Liver (tissue), 8 donors: ENCODE measurements at regions not wholly inside any gene's neighbourhood (a gene's known extent, or its start where the extent isn't known, plus 50 kb on each side); places are given as distances from the start of the nearest gene placed in this dataset.

ENCODE experiments used
- DNase-seq: peaks from one replicate; pipeline ENCODE4 v3.0.0-alpha.2; 2017; ENCODE audit warnings: low spot score
- H3K27ac ChIP-seq, 2 donors: one replicate each; pipeline ENCODE4 v1.7.0; 2013; ENCODE audit warnings: inconsistent platforms in 2 of 2, low read length in 2 of 2, control low read depth in 1 of 2, low read depth in 1 of 2, mild to moderate bottlenecking in 1 of 2
- H3K27me3 ChIP-seq, 4 donors: one replicate each; pipeline versions ENCODE4 v1.6.1 to v1.7.0; 2013; ENCODE audit warnings: low read length in 3 of 4, inconsistent platforms in 1 of 4, mild to moderate bottlenecking in 1 of 4, moderate library complexity in 1 of 4; ENCODE audit not compliant: control insufficient read depth in 4 of 4, insufficient read depth in 4 of 4
- H3K36me3 ChIP-seq, 4 donors: one replicate each; pipeline versions ENCODE4 v1.6.1 to v1.7.0; 2013; ENCODE audit warnings: low read length in 3 of 4, mild to moderate bottlenecking in 3 of 4, low read depth in 1 of 4, moderate library complexity in 1 of 4; ENCODE audit not compliant: control insufficient read depth in 4 of 4, insufficient read depth in 3 of 4
- H3K4me1 ChIP-seq, 4 donors: one replicate each; pipeline versions ENCODE4 v1.6.1 to v1.7.0; 2013; ENCODE audit warnings: low read length in 3 of 4, mild to moderate bottlenecking in 3 of 4, moderate library complexity in 1 of 4; ENCODE audit not compliant: control insufficient read depth in 4 of 4, insufficient read depth in 4 of 4
- H3K4me3 ChIP-seq, 3 donors: one replicate each; pipeline versions ENCODE4 v1.6.1 to v1.7.0; 2013; ENCODE audit warnings: low read length in 3 of 3, control low read depth in 1 of 3, low read depth in 1 of 3, mild to moderate bottlenecking in 1 of 3
- H3K9ac ChIP-seq, 2 donors: one replicate each; pipeline ENCODE4 v1.7.0; 2013; ENCODE audit warnings: low read length in 2 of 2, mild to moderate bottlenecking in 2 of 2, moderate library complexity in 2 of 2, control low read depth in 1 of 2, low read depth in 1 of 2
- H3K9me3 ChIP-seq, 4 donors: one replicate each; pipeline versions ENCODE4 v1.6.1 to v1.7.0; 2013; ENCODE audit warnings: low read length in 3 of 4; ENCODE audit not compliant: control insufficient read depth in 4 of 4
- EGR1 ChIP-seq, 2 donors: IDR thresholded peaks; 2 replicates each; pipeline ENCODE4 v1.6.1; 2016 to 2018; ENCODE audit warnings: antibody characterized with exemption in 2 of 2, low read depth in 2 of 2
- FOXA2 ChIP-seq: IDR thresholded peaks from 2 replicates; pipeline ENCODE4 v1.6.1; 2016; ENCODE audit warnings: antibody characterized with exemption
- GABPA ChIP-seq, 2 donors: IDR thresholded peaks in 1 of 2; conservative IDR thresholded peaks in 1 of 2; 2 replicates each; pipeline ENCODE4 v1.6.1; 2016; ENCODE audit warnings: antibody characterized with exemption in 2 of 2, mild to moderate bottlenecking in 1 of 2, moderate library complexity in 1 of 2
- HNF4A ChIP-seq, 2 donors: conservative IDR thresholded peaks; 2 replicates each; pipeline ENCODE4 v1.6.1; 2016; ENCODE audit warnings: antibody characterized with exemption in 2 of 2, mild to moderate bottlenecking in 2 of 2
- HNF4G ChIP-seq: IDR thresholded peaks from 2 replicates; pipeline ENCODE4 v1.6.1; 2016; ENCODE audit warnings: antibody characterized with exemption
- JUND ChIP-seq, 2 donors: IDR thresholded peaks; 2 replicates each; pipeline ENCODE4 v1.6.1; 2016; ENCODE audit warnings: antibody characterized with exemption in 2 of 2
- RAD21 ChIP-seq, 2 donors: IDR thresholded peaks; 2 replicates each; pipeline ENCODE4 v1.6.1; 2016; ENCODE audit warnings: antibody characterized with exemption in 2 of 2, mild to moderate bottlenecking in 2 of 2
- RXRA ChIP-seq, 2 donors: IDR thresholded peaks; 2 replicates each; pipeline ENCODE4 v1.6.1; 2017 to 2018; ENCODE audit warnings: antibody characterized with exemption in 2 of 2, mild to moderate bottlenecking in 1 of 2
- SP1 ChIP-seq: IDR thresholded peaks from 2 replicates; pipeline ENCODE4 v1.6.1; 2018; ENCODE audit warnings: antibody characterized with exemption, mild to moderate bottlenecking
- TAF1 ChIP-seq: conservative IDR thresholded peaks from 2 replicates; pipeline ENCODE4 v1.6.1; 2016; ENCODE audit warnings: antibody characterized with exemption, mild to moderate bottlenecking
- WGBS: extraction: QIAGEN DNeasy Blood & Tissue Kit; methylation state at CpG from one replicate; pipeline ENCODE4 v1.1.7; 2013; 5-methylcytosine and 5-hydroxymethylcytosine counted together
- TF ChIP-seq, protein P1 (sequence below): IDR thresholded peaks from 2 replicates; pipeline ENCODE4 v1.6.1; 2016; ENCODE audit warnings: antibody characterized with exemption
- TF ChIP-seq, protein P2 (sequence below): IDR thresholded peaks from 2 replicates; pipeline ENCODE4 v1.6.1; 2016; ENCODE audit warnings: antibody characterized with exemption, mild to moderate bottlenecking
- TF ChIP-seq, protein P3 (sequence below): IDR thresholded peaks from 2 replicates; pipeline ENCODE4 v1.6.1; 2016; ENCODE audit warnings: antibody characterized with exemption
- TF ChIP-seq, protein P4 (sequence below): fragments of 150-350 bp; IDR thresholded peaks from 2 replicates; pipeline ENCODE4 v1.5.1; 2017; ENCODE audit warnings: improper control_type of control experiment, low read depth, low read length; ENCODE audit not compliant: missing input control
- TF ChIP-seq, protein P5 (sequence below): IDR thresholded peaks from 2 replicates; pipeline ENCODE4 v1.6.1; 2016; ENCODE audit warnings: antibody characterized with exemption
- donor health status: healthy.
- donor health status: healthy.
- donor health status: healthy.
- donor health status: healthy.
- donor health status: healthy.

DNA sequence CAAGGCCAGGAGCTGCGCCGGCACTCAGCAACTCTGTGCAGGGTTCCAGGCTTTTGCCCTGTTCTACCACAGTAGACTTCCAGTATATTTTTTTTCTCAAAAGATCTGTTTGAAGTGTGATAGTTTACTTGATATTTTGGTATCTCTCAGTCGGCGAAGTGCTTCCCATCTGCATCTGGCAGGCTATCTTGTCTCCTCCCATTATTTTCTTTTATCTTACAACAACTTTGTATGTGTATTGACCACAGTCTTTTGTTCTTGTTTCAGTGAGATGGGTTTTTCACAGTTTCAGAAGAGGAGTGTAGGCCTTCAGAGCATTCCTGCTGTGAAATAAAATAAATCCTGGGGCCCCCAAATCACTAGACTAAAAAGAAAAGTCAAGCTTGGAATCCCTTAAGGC lies 292.9 kb downstream of the PTGER3 start:
- no peaks in the 10 kb centered on the region for H3K36me3 ChIP-seq
- H3K4me1 ChIP-seq = no peaks in the 10 kb centered on the region
- no peak overlapping the region for H3K27ac ChIP-seq
- H3K9ac ChIP-seq = no peak overlapping the region
- H3K9me3 ChIP-seq = no peaks in the 10 kb centered on the region
- TF ChIP-seq TAF1 (no peak), RAD21 (IDR thresholded peaks at IDR 0.05) (no peak), FOXA2 (no peak), HNF4G (no peak), JUND (IDR thresholded peaks at IDR 0.05) (no peak), EGR1 (IDR thresholded peaks at IDR 0.05; ENCODE audit: low read depth in 2 of 2) (no peak), GABPA (IDR thresholded peaks at IDR 0.05 in 1 of 2, conservative IDR thresholded peaks at IDR 0.05 in 1 of 2) (no peak)
- TF ChIP-seq, protein P1, sequence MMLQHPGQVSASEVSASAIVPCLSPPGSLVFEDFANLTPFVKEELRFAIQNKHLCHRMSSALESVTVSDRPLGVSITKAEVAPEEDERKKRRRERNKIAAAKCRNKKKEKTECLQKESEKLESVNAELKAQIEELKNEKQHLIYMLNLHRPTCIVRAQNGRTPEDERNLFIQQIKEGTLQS = no peak
- TF ChIP-seq, protein P2, sequence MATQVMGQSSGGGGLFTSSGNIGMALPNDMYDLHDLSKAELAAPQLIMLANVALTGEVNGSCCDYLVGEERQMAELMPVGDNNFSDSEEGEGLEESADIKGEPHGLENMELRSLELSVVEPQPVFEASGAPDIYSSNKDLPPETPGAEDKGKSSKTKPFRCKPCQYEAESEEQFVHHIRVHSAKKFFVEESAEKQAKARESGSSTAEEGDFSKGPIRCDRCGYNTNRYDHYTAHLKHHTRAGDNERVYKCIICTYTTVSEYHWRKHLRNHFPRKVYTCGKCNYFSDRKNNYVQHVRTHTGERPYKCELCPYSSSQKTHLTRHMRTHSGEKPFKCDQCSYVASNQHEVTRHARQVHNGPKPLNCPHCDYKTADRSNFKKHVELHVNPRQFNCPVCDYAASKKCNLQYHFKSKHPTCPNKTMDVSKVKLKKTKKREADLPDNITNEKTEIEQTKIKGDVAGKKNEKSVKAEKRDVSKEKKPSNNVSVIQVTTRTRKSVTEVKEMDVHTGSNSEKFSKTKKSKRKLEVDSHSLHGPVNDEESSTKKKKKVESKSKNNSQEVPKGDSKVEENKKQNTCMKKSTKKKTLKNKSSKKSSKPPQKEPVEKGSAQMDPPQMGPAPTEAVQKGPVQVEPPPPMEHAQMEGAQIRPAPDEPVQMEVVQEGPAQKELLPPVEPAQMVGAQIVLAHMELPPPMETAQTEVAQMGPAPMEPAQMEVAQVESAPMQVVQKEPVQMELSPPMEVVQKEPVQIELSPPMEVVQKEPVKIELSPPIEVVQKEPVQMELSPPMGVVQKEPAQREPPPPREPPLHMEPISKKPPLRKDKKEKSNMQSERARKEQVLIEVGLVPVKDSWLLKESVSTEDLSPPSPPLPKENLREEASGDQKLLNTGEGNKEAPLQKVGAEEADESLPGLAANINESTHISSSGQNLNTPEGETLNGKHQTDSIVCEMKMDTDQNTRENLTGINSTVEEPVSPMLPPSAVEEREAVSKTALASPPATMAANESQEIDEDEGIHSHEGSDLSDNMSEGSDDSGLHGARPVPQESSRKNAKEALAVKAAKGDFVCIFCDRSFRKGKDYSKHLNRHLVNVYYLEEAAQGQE = no peak
- TF ChIP-seq, protein P3, sequence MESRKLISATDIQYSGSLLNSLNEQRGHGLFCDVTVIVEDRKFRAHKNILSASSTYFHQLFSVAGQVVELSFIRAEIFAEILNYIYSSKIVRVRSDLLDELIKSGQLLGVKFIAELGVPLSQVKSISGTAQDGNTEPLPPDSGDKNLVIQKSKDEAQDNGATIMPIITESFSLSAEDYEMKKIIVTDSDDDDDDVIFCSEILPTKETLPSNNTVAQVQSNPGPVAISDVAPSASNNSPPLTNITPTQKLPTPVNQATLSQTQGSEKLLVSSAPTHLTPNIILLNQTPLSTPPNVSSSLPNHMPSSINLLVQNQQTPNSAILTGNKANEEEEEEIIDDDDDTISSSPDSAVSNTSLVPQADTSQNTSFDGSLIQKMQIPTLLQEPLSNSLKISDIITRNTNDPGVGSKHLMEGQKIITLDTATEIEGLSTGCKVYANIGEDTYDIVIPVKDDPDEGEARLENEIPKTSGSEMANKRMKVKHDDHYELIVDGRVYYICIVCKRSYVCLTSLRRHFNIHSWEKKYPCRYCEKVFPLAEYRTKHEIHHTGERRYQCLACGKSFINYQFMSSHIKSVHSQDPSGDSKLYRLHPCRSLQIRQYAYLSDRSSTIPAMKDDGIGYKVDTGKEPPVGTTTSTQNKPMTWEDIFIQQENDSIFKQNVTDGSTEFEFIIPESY = no peak
- 70% methylated on average over 4 of the region's 4 CpGs for WGBS
- no peak for DNase-seq
- no peak overlapping the region for H3K4me3 ChIP-seq
- H3K27me3 ChIP-seq = peaks cover 0 to 3% (median 0%) of the 10 kb centered on the region in 4 donors

DNA sequence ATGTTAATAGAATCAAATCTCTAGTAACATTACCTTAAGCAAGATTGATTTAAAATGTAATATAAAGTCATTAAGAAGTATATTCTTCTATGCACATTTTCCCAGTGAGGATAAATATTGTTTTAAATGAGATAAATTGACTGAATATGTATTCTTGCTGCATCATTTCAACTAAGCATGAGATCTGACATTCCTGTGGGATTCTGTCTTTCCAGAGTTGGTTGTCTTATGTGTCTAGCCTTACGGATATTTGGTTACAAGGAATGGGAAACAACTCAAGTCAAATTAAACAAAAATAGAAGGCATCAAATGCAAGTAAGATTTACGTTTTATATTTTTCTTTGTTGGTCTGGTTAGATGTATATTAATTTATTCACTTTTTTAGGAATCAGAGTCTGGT lies 287.5 kb downstream of the PTGER3 start:
- TF ChIP-seq EGR1 (IDR thresholded peaks at IDR 0.05; ENCODE audit: low read depth in 2 of 2) (no peak), RXRA (IDR thresholded peaks at IDR 0.05) (no peak), SP1 (no peak), FOXA2 (no peak), HNF4A (conservative IDR thresholded peaks at IDR 0.05) (no peak), JUND (IDR thresholded peaks at IDR 0.05) (no peak)
- TF ChIP-seq, protein P2 = no peak
- TF ChIP-seq, protein P4, sequence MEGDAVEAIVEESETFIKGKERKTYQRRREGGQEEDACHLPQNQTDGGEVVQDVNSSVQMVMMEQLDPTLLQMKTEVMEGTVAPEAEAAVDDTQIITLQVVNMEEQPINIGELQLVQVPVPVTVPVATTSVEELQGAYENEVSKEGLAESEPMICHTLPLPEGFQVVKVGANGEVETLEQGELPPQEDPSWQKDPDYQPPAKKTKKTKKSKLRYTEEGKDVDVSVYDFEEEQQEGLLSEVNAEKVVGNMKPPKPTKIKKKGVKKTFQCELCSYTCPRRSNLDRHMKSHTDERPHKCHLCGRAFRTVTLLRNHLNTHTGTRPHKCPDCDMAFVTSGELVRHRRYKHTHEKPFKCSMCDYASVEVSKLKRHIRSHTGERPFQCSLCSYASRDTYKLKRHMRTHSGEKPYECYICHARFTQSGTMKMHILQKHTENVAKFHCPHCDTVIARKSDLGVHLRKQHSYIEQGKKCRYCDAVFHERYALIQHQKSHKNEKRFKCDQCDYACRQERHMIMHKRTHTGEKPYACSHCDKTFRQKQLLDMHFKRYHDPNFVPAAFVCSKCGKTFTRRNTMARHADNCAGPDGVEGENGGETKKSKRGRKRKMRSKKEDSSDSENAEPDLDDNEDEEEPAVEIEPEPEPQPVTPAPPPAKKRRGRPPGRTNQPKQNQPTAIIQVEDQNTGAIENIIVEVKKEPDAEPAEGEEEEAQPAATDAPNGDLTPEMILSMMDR = no peak
- TF ChIP-seq, protein P3 = no peak
- TF ChIP-seq, protein P5, sequence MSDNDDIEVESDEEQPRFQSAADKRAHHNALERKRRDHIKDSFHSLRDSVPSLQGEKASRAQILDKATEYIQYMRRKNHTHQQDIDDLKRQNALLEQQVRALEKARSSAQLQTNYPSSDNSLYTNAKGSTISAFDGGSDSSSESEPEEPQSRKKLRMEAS = no peak
- TF ChIP-seq, protein P1 = no peak
- H3K9me3 ChIP-seq = peaks cover 0 to 3% (median 0%) of the 10 kb centered on the region in 4 donors
- H3K36me3 ChIP-seq = no peaks in the 10 kb centered on the region
- H3K27ac ChIP-seq = no peak overlapping the region
- H3K4me3 ChIP-seq = no peak overlapping the region
- no peaks in the 10 kb centered on the region for H3K4me1 ChIP-seq
- H3K9ac ChIP-seq = no peak overlapping the region
- WGBS = 55% methylated on average over 2 of the region's 2 CpGs
- no peak for DNase-seq
- no peaks in the 10 kb centered on the region for H3K27me3 ChIP-seq
